Stimulated activated CD4-positive, alpha-beta T cell treated with anti-CD3 and anti-CD28 coated beads, Interleukin-1b, Interleukin-23, amount 100 ng/mL, for 48 hours (primary cell): ENCODE measurements at regions not wholly inside any gene's neighbourhood (a gene's known extent, or its start where the extent isn't known, plus 50 kb on each side); places are given as distances from the start of the nearest gene placed in this dataset.

Source experiments
- DNase-seq: peaks from one replicate; pipeline ENCODE4 v3.0.0-alpha.2; 2020

DNA sequence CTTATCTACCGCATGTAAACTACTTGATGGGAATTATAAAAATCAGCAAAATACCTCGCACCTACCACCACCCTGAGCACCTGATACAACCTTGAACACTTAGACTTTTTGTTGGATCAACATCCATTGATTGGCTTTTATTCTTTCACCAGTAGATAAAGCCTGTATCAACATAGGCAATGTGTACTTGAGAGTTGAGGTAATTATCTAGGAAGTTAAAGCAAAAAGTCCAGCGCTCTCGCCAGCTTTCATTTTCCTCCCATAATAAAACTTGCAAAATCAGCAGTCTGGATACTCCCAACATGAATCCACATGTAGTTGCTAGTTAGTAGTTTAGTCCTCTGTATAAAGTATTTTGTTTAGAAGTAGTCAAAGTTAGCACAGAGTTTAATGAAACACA, 132.0 kb upstream of the PRDM1 start:
- no peak for DNase-seq

DNA sequence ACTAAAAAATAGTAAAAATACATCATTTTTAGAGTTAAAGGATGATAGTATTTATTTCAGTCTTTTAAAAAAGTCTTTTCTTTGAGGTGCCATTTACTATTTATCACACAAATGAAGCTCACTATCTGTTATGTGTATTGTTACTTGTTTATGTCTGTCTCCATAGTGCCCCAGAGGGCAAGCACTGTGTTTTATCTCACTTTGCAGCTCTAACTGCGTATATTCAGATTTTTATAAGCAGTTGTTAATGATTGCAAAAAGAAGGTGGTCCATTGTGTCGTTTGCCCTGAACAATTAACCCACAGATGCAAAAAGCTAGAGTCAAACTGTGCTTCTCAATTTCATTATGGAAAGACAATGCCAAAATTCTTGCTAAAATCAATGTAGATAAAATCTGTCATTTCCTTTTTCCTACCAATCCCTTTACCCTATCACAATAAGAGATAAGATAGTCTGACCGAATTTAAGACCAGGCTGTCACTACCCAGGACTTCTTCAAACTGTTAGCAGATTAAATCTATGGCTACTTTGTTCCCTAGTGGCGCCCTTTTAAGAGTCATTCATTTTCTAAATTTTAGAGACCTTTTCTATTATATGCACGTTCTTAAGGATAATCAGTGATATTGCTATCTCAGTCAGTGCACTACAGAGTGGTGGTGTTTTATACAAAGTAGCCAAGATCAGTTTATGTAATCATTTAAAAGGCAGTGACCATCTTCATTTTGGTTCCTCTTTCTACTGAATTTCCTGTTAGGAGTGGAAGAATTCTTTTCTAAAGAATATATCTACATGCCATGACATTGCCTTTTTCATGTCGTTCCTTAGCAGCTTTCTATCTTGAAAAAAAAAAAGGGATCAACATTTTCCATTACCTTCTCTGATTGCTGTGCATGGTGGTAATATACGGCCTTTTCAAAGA, 133.1 kb upstream of the PRDM1 start:
- DNase-seq: no peak

DNA sequence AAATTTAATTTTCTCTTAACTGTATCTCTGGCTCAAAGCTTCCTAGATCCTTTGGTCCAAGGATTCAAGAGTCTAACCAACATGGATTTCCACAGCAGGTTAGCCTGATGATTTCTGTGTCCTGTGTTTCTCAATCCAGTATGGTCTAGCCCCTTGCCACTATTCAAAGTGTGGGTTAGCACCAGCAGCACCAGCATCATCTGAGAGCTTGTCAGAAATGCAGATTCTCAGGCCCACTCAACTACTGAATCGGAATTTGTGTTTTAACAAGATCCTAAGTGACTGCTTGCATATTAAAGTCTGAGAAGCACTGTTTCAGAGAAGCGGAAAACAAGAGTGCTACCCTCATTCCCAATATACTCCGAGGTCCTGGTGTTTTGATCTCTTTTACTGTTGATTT, 133.8 kb upstream of the PRDM1 start:
- no peak for DNase-seq

DNA sequence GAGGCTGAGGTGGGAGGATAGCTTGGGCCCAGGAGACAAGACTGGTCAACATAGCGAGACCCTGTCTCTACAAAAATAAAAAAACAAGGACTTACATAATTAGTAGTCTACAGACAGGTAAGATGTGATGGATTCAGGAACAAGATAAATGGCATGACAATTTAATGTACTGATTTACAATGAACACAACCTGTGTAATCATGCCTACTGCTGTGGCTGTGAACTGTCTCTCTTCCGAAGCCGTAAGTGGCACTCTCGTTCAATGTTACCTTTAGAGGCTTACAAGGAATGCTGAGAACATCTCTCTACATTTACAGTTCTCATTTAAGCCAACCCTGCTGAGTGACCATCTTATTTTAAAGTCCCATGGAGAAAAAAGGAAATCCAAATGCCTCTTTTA, 134.8 kb upstream of the PRDM1 start:
- no peak for DNase-seq

DNA sequence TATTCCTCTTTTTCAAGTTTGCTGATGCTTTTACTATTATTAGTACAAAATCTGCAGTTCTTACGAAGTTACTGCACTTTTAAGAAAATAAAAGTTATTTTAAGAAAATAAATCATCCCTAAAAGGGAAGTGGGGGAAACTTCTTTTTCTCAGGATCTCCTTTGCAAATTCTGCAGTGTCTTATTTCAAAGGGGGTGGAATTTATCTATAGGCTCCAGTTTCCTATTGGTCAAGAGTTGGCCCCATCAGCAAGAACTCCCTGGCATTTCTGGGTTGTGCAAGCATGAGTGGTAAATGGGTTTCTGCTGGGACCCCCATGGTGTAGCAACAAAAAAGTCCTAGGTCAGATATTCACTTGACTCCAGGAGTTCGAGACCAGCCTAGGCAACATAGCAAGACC, 136.3 kb upstream of the PRDM1 start:
- DNase-seq: no peak

DNA sequence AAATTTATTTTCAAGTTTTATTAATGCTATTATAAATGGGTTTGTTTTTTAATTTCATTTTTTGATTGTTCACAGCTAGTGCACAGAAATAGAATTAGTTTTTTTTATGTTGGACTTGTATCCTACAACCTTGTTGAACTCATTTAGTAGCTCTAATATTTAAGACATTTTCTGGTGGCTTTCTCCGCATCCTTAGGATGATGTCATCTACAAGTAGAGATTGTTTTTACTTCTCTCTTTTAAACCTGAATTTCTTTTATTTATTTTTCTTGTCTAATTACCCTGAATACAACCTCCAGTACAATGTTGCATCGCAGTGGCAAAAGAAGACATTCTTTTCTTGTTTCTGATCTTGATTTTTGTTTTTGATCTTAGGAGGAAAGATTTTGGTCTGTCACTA, 142.6 kb upstream of the PRDM1 start:
- no peak for DNase-seq

DNA sequence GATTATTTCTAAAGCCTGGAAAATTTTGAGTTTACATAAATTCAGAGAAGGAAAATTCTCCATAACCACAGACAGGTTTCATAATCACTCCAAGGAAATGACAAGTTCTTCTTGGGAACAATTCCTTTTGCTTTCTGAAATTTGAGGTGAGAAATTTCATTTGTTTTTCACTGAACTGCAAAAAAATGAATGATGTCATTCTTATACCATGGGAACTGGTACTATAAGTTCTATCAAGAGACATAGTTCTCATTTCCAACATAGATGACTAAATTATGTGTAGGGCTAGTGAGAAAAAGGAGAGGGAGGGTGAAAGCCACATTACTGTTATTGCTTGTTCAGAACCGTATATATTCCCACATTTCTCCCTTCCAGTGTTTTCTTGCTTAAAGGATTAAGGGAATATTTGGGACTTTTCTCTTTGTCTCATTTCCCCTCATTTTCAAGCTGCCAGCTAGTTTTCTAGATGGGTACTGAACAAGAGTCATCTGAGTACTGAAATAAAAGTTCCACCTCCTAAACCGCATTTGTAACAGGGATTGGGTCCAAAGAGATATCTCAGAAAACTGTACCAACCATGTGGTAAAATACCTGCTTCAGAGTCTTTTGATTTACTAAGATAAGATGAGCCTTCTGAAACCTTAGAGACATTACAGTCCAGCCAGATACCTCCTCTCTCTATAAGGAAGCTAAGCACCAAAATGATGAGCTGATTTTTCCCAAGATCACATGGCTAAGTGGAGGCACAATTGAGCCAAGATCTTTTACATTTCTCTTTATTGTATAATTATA, 144.3 kb upstream of the PRDM1 start:
- DNase-seq: no peak

DNA sequence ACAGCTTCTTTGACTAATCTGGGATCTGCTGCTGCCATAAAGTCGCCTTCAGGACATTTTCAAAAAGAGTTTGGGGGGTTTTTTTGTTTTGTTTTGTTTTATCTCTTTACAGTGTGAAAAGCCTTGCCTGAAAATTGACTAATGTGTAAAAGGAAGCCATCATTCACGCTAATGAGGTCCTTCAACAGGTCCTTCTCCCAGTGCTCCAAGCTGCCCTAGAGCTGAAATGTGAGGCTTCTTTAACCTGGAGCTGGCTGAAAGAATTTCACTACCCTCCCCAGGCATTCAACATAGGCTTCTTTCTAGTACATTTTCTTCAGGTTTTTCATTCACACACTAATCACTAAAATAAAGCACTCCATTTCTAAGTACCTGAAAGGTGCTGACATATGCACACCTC, 145.1 kb upstream of the PRDM1 start:
- DNase-seq: no peak

DNA sequence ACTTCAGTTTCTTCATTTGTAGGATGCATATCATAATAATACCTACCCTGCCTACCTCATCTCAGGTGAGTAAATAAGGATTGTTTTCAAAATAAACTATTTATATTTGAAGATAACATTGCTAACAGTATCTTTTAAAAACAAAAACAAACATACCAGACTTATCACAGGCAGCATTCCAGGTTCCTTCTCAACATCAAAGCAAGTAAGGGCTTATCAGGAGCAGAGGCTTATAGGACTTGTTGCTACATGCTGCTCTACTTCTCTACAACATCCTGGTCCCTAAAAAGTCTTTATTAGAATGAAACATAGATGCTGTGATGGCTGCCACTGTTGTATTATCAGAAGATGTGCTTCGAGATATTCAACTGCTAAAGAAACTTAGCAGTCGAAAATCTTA, 149.2 kb upstream of the PRDM1 start:
- no peak for DNase-seq

DNA sequence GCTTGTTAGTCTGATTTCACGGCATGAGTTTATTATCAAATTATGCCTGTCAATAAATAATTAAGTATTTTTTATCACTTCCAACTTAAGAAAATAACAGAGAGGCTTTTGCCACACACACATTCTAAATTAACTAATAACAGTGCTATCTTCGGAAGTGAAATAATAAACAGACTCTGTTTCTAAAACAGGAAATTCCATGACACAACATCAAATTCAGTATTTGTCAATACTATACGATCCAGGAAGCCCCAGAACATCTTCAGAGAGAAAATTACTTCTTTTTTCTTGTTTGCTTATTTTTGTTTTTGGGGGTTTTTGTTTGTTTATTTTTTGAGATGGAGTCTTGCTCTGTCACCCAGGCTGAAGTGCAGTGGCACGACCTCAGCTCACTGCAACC, 150.7 kb upstream of the PRDM1 start:
- no peak for DNase-seq

DNA sequence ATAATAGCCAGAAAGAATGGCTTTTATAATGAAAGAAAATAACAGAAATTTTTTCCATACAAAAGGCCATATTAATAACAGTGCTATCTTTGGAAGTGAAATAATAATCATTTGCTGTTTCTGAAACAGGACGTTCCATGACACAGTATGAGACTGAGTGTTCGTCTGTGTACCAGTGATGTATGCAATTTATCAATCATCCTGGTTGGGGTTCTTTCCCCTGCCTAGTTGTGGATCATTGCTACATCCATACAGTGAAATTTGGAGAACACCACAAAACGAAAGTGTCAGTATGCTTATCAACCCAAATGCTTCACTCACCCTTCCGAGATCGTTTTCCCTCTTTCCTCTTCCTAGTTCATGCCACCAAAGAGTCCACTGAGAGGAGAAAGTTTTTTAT, 151.4 kb upstream of the PRDM1 start:
- no peak for DNase-seq

DNA sequence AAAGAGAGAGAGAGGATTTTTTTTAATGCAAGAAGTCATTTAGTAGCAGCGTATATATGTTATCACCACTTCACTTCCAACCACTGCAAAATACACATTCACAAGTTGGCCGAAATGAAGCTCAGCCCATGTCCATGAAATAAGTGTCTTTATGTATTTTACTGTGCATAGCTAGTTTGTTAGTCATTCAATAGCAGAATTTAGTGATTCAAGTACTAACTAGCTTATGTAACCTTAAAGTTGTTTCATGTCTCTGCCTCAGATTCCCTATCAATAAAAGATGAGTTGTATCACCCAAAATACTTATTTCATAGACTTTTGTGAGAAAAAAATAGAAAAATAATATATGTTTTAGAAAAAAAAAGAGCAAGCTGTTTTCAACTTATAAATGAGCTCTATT, 153.7 kb upstream of the PRDM1 start:
- DNase-seq: no peak

DNA sequence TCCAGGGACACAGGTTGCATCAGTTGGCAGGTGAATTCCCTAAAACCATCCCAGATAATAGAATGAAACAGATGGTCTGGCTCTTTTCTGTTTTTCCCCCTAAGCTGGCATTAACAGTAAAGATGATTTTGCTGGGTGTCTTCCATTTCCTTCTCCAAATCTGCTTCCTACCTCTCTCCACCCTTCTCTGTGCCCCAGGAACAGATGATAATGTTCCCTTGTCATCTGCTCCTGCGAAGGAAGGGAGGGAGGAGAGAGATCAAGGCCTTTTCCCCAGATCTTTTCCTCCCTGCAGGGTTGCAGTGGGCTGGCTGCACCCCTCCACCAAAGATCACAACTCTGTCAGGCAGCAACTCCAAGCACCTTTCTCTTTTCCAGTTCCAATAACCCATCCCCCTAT, 156.5 kb upstream of the PRDM1 start:
- DNase-seq: no peak

DNA sequence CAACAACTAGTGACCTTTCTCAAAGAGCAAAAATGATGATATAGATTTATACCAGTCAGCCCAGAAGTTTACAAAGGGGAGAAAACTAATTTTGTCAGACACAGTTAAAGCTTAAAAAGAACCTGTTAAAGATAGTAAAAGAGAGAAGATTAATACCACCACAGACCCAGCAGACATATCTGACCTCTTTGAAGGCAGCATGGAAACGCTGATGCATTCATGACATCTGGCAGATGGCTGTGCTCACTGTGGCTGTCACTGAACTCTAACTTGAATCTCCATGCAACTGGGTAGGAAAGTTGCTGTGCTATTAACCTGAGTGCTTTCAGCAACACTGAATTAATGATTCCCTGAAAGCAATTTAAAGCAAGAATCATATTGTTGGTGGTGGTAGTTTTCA, 159.8 kb upstream of the PRDM1 start:
- peak; percentile 9 for DNase-seq

DNA sequence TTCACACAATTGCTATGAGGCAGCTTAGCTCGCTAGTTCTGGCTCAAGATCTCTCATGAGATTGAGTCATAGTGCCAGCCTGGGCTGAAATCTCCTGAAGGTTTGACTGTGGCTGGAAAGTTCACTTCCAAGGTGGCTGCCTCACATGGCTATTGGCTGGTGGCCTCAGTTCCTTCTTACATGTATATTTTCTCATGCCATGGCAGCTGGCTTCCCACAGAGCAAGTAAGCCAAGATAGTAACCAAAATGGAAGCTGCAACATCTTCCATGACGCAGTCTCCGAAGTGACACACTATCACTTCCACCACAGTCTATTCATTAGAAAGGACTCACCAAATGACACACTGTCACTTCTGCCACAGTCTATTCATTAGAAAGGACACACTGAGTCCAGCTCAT, 160.4 kb upstream of the PRDM1 start:
- DNase-seq: no peak

DNA sequence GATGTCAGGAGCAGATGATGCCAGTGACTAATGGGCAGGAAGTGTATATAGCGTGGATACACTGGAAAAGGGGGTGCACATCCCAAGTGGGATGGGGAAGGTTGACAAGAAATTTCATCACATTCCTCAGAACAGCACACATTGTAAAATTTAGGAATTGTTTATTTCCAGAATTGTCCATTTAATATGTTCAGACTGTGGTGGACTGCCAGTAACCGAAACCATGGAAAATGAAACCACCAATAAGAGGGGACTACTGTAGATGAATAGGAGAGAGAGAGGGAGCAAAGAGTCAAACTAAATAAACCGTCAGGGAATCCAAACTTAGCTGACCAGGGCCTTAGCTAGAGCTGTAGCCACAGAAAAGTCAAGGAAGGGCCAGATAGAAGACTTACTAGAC, 164.4 kb upstream of the PRDM1 start:
- DNase-seq: no peak

DNA sequence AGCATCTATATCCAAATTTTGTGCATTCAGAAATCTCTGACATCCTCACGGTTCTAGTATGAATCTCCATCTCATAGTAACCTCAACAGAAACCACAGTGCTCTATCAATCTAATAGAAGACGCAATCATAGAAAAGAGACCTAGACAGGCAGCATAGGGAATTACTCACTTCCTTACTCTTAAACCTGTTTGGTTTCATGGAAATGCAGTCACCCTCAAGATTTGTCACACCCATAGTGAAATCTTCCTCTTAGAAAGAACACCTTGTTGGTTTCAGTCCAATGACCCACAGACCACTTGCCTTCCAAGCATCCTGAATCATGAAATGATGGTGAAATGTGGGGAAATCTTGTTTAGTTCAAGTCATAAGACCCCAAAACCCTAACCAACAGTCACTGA, 166.1 kb upstream of the PRDM1 start:
- no peak for DNase-seq

DNA sequence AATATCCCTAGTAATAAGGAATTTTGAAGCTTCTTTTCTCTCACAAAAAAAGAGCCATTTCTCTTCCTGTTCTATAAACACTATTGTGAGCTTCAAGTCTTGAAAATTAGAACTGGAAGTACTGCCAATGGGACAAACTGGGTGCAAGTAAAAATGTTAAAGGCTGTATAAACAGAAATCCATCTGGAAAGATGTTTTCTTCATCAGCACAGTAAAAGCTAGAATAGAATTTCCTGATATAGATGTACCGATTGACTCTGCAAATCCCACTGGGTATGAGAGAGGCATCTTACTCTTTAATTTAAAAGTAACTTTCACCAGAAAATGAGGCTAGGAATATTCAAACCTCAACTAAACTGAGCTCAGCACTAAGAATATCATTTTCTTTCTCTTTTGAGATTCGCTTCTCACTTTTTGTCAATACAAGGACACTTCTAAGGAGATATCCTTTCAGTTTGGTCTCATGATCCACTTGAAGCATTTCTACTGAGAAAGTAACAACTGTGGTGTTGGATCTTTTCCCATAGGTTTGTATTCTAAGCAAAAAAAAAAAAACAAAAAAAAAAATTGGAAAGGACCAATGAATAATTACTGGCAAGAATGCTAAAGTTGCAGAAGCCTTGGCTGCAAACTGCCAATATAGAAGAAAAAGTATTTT, 169.0 kb upstream of the PRDM1 start:
- no peak for DNase-seq

DNA sequence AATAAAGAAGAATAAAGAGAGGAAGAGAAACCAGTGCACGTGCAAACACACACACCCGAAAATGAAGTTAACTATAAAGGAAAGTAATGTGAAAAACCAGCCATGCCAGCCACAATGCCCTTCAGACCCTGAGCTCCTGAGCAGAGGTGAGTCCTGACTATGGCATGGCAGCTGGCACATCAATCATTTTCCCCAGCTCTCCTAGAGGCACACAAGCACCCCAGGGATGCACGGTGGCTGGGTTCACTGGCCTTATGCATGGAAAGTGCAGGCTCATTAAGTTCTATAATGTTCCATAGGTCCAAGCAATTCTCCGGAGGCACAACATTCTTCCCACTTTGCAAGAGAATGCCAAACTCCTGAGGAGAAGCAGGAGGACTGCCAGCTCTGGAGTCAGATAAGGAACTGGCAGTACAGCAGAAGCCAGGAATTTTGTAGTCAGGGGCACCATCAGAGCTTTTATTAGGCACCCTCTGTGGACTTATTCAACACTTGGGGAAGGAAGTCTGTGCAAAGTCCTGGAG, 175.0 kb upstream of the PRDM1 start:
- DNase-seq: no peak

DNA sequence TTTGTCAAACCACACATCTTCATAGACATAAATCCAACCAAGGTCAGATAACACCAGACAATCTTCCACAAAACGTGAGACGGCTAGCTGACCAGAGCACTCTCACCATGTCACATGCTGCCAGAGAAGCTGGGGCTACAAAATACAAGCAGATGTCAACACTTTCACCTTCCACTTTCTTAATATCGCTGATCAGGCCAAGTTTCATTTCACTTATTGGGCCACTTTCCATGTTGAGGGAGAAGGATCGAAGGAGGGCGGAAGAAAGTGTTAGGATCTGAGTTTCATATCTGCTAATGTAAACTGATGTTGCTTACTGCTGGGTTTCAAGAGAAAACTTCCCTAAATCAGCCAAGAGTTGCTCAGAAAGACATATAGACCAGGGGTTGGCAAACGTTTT, 177.0 kb upstream of the PRDM1 start:
- DNase-seq: no peak

DNA sequence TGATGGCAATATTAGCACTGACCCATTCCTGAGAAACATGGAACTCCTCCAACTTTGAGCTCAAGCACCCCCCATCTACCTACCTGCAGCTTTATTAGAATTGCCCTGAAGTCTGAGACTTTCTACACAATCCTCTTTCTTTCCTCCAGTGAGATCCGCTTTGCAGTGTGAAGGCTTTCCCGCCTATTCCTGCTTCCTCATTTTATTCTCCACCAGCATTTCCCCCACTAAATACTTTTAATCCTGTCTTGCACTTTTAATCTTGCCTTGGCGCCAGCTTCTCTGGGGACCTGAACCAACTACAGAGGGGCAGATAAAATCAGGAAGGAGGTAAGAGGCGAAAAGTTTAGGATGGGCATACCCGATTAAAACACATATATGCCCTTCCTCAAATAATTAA, 178.1 kb upstream of the PRDM1 start:
- no peak for DNase-seq

DNA sequence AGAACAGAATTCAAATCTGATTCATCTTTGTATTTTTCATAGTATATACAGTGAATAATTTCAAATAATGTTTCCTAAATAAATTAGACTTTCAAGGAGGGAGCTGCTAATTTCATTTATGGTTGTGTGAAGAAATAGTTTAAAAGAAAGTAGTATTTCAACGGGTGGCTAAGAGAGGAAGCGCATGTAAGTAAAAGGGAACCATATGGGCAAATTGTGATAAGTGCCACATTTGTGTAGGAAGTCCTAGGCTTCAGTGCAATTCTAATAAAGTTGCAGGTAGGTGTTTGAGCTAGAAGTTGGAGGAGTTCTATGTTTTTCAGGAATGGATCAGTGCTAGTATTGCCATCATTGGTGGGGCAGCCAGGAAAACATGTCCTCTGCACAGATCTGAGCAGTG, 178.8 kb upstream of the PRDM1 start:
- no peak for DNase-seq

DNA sequence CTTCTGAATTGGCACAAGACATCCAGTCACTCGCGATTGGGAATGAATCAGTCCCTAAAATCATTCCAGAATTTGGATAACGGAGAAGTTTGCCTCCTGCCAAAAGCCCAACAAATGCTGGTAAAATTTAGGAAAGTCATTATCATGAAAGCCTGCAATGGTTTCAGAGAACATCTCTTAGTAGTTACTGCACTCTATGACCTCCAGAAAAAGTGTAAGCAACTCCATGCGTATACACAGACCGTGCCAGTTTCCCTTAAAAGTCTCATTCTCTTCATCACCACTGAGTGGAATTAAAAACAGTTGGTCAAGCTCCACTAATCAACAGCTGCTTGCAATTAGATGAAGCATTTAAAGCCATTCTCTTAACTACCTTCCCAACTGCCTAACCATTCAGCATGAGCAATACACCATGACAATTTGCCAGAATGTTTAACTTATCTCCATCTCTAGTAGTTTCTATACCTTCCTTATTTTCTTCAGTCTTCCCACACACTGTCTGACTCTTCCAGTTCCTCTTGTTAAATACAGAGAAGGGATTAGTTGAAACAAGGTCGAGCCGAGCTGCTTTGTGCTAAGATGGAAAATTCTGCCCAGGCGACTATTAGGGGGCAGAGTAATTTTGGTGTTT, 183.6 kb upstream of the PRDM1 start:
- DNase-seq: no peak
